OCI-LY7 (cell line): ENCODE measurements at regions not wholly inside any gene's neighbourhood (a gene's known extent, or its start where the extent isn't known, plus 50 kb on each side); places are given as distances from the start of the nearest gene placed in this dataset.

ENCODE experiments used
- BruUV-seq: library from RNA; stranded (reverse); fragments of 400-500 nt; replicated peaks from 2 replicates; lab custom pipeline; 2021; lab: Mats Ljungman, UMichigan
- CTCF ChIA-PET: fragments of 300-600 bp; sonication (Branson Sonifier 250); formaldehyde crosslinking; loops from one replicate; lab custom pipeline; 2022; ENCODE audit warnings: antibody characterized with exemption; ENCODE audit not compliant: unreplicated experiment; lab: Charles Lee
- POLR2A ChIA-PET: fragments of 300-600 bp; sonication (Branson Sonifier 250); formaldehyde crosslinking; loops from one replicate; lab custom pipeline; 2022; ENCODE audit warnings: antibody characterized with exemption; lab: Charles Lee
- DNase-seq: peaks from one replicate; pipeline ENCODE4 v3.0.0-alpha.2; 2015; ENCODE audit warnings: low spot score
- H2AFZ ChIP-seq: fragments of 200-600 bp; sonication (generic), shearing (Covaris generic); 2 replicates; pipeline ENCODE4 v1.6.1; 2014; ENCODE audit warnings: mild to moderate bottlenecking, antibody characterized with exemption, low read length, moderate library complexity
- H3K27ac ChIP-seq: fragments of 200-600 bp; sonication (generic); 2 replicates; pipeline ENCODE4 v1.5.1; 2014; ENCODE audit warnings: mixed run types, low read depth, mild to moderate bottlenecking, moderate library complexity, low read length, inconsistent platforms; ENCODE audit not compliant: poor library complexity, severe bottlenecking
- H3K36me3 ChIP-seq: fragments of 200-600 bp; sonication (generic); 2 replicates; pipeline ENCODE4 v1.6.1; 2014; ENCODE audit warnings: mild to moderate bottlenecking, antibody characterized with exemption, low read length, moderate library complexity, mixed read lengths; ENCODE audit not compliant: insufficient read depth
- H3K4me1 ChIP-seq: fragments of 200-600 bp; sonication (generic); 2 replicates; pipeline ENCODE4 v1.5.1; 2014; ENCODE audit warnings: mild to moderate bottlenecking, low read length; ENCODE audit not compliant: insufficient read depth, poor library complexity, severe bottlenecking
- H3K4me2 ChIP-seq: fragments of 200-600 bp; sonication (generic); 2 replicates; pipeline ENCODE4 v1.6.1; 2014; ENCODE audit warnings: mild to moderate bottlenecking, low read length
- H3K4me3 ChIP-seq: fragments of 200-600 bp; sonication (generic); 2 replicates; pipeline ENCODE4 v1.5.1; 2014; ENCODE audit warnings: mild to moderate bottlenecking, low read depth, low read length; ENCODE audit not compliant: poor library complexity, severe bottlenecking
- H3K79me2 ChIP-seq: fragments of 200-600 bp; sonication (generic); 2 replicates; pipeline ENCODE4 v1.6.1; 2016; ENCODE audit warnings: low read depth, mild to moderate bottlenecking, low read length, moderate library complexity, mixed read lengths; ENCODE audit not compliant: insufficient read depth
- H3K9me2 ChIP-seq: fragments of 200-600 bp; sonication (generic); 2 replicates; pipeline ENCODE4 v1.6.1; 2016; ENCODE audit warnings: mild to moderate bottlenecking, low read length, mixed read lengths; ENCODE audit not compliant: insufficient read depth
- H3K9me3 ChIP-seq: fragments of 200-600 bp; sonication (generic); 2 replicates; pipeline ENCODE4 v1.6.1; 2014; ENCODE audit warnings: mild to moderate bottlenecking, mixed run types, low read length, mixed read lengths
- H4K20me1 ChIP-seq: fragments of 200-600 bp; sonication (generic); 2 replicates; pipeline ENCODE4 v1.6.1; 2014; ENCODE audit warnings: mild to moderate bottlenecking, antibody characterized with exemption, low read length, moderate library complexity, mixed read lengths; ENCODE audit not compliant: insufficient read depth
- CTCF ChIP-seq: fragments of 200-600 bp; sonication (generic); conservative IDR thresholded peaks from 2 replicates; pipeline ENCODE4 v1.5.1; 2014; ENCODE audit warnings: mild to moderate bottlenecking, antibody characterized with exemption, low read length, moderate library complexity, mixed read lengths
- EZH2phosphoT487 ChIP-seq: fragments of 200-600 bp; sonication (generic); IDR thresholded peaks from 2 replicates; pipeline ENCODE4 v1.6.1; 2018; ENCODE audit warnings: low read depth, borderline replicate concordance, mild to moderate bottlenecking, mixed run types, antibody characterized with exemption, low read length, moderate library complexity, mixed read lengths
- intact Hi-C: fragments of 100-400 bp; cut with micrococcal nuclease; formaldehyde crosslinking; loops from one replicate; pipeline ENCODE4 v1.10.0; 2022; ENCODE audit not compliant: unreplicated experiment

GRCh38 chr2:207428573-207428972, 101.2 kb upstream of the CREB1 start:
- H3K4me3 ChIP-seq: no peak overlapping the region
- ChIA-PET CTCF (no interaction called here), POLR2A (interaction anchor here (0.6 kb wide), 1 partner anchor 627 kb away, joined by 3 read pairs; no protein-coding TSS in a partner anchor)
- no peaks in the 10 kb centered on the region for H3K9me2 ChIP-seq
- DNase-seq: no peak
- no peak overlapping the region for H2AFZ ChIP-seq
- no peaks in the 10 kb centered on the region for H4K20me1 ChIP-seq
- BruUV-seq: no TSS peak
- no peaks in the 10 kb centered on the region for H3K79me2 ChIP-seq
- no peak overlapping the region for H3K4me2 ChIP-seq
- intact Hi-C loops: no loop called here
- H3K9me3 ChIP-seq: no peaks in the 10 kb centered on the region
- no peak overlapping the region for H3K27ac ChIP-seq
- no peaks in the 10 kb centered on the region for H3K36me3 ChIP-seq
- TF ChIP-seq CTCF (no peak), EZH2phosphoT487 (no peak)
- no peaks in the 10 kb centered on the region for H3K4me1 ChIP-seq

- Histone ChIP-seq H4K20me1 (no peaks in the 10 kb centered on the region), H2AFZ (no peak overlapping the region), H3K36me3 (no peaks in the 10 kb centered on the region), H3K79me2 (no peaks in the 10 kb centered on the region), H3K4me2 (no peak overlapping the region), H3K9me3 (no peaks in the 10 kb centered on the region), H3K27ac (no peak overlapping the region), H3K4me1 (no peaks in the 10 kb centered on the region), H3K9me2 (no peaks in the 10 kb centered on the region), H3K4me3 (no peak overlapping the region)
- BruUV-seq: no TSS peak
- DNase-seq: no peak
- TF ChIP-seq EZH2phosphoT487 (no peak), CTCF (no peak)
- ChIA-PET POLR2A (interaction anchor here (0.7 kb wide), 1 partner anchor 598 kb away, joined by 3 read pairs; no protein-coding TSS in a partner anchor), CTCF (no interaction called here)
- intact Hi-C loops: no loop called here
Observed at GRCh38 chr2:207432453-207432852, 97.3 kb upstream of the CREB1 start.

GRCh38 chr2:207434306-207434705, 95.5 kb upstream of the CREB1 start:
- H3K79me2 ChIP-seq: no peaks in the 10 kb centered on the region
- H3K4me3 ChIP-seq: no peak overlapping the region
- BruUV-seq: no TSS peak
- DNase-seq: no peak
- H3K9me3 ChIP-seq: no peaks in the 10 kb centered on the region
- CTCF ChIA-PET: no interaction called here
- H4K20me1 ChIP-seq: no peaks in the 10 kb centered on the region
- H3K4me2 ChIP-seq: no peak overlapping the region
- no peak overlapping the region for H3K27ac ChIP-seq
- TF ChIP-seq CTCF: no peak
- no peak for TF ChIP-seq EZH2phosphoT487
- H3K9me2 ChIP-seq: no peaks in the 10 kb centered on the region
- H3K4me1 ChIP-seq: no peaks in the 10 kb centered on the region
- H2AFZ ChIP-seq: no peak overlapping the region
- intact Hi-C loops: no loop called here
- POLR2A ChIA-PET: interaction anchor here (0.6 kb wide), 1 partner anchor 10 kb away, joined by 3 read pairs; no protein-coding TSS in a partner anchor
- no peaks in the 10 kb centered on the region for H3K36me3 ChIP-seq
